Endothelial cell of umbilical vein (primary cell): ENCODE measurements at regions not wholly inside any gene's neighbourhood (a gene's known extent, or its start where the extent isn't known, plus 50 kb on each side); places are given as distances from the start of the nearest gene placed in this dataset.
"Not testable (repeated sequence)": the region's sequence is repeated elsewhere in the genome, so short reads cannot be mapped to it uniquely, and the experiment has no call there.

Experiments
- BruUV-seq: library from RNA; stranded (reverse); fragments of 400-500 nt; replicated peaks from 2 replicates; lab custom pipeline; 2021; lab: Mats Ljungman, UMichigan
- CTCF ChIA-PET: fragments of 300-600, 350-600 bp; sonication (Branson Sonifier 250); formaldehyde crosslinking; loops from one replicate; lab custom pipeline; 2021; ENCODE audit warnings: antibody characterized with exemption, inconsistent platforms; lab: Charles Lee
- POLR2A ChIA-PET: fragments of 300-600, 350-600 bp; sonication (Branson Sonifier 250); formaldehyde crosslinking; loops from one replicate; lab custom pipeline; 2021; ENCODE audit warnings: antibody characterized with exemption, inconsistent platforms; lab: Charles Lee
- DNase-seq: peaks from one replicate; pipeline ENCODE4 v3.0.0-alpha.2; 2011; ENCODE audit warnings: low read depth, low spot score
- FAIRE-seq: peaks from 2 replicates; lab custom pipeline; 2011; peaks lifted over from hg19 to GRCh38; lab: Jason Lieb, UNC
- H2AFZ ChIP-seq: 2 replicates; pipeline ENCODE4 v1.6.0; 2012; ENCODE audit warnings: low read depth, low read length, control low read depth, inconsistent platforms
- H3K27ac ChIP-seq: 2 replicates; pipeline ENCODE4 v1.5.1; 2011; ENCODE audit warnings: low read depth, mild to moderate bottlenecking, control low read depth, low read length, moderate library complexity; ENCODE audit not compliant: insufficient read depth
- H3K27me3 ChIP-seq, 2 experiments: 2 replicates each; pipeline versions ENCODE4 v1.6.0 to v1.6.1; 2011; ENCODE audit warnings: low read length in 2 of 2, mixed read lengths in 1 of 2; ENCODE audit not compliant: control insufficient read depth in 2 of 2, insufficient read depth in 2 of 2
- H3K36me3 ChIP-seq, 2 experiments: 2 replicates in 1 of 2; 3 replicates in 1 of 2; pipeline ENCODE4 v1.5.1; 2011; ENCODE audit warnings: low read length in 2 of 2, mild to moderate bottlenecking in 1 of 2, moderate library complexity in 1 of 2; ENCODE audit not compliant: control insufficient read depth in 2 of 2, insufficient read depth in 2 of 2; ENCODE audit errors: extremely low read depth in 1 of 2
- H3K4me1 ChIP-seq: 3 replicates; pipeline ENCODE4 v1.5.1; 2011; ENCODE audit warnings: mild to moderate bottlenecking, low read length; ENCODE audit not compliant: control insufficient read depth, insufficient read depth; ENCODE audit errors: extremely low read depth
- H3K4me2 ChIP-seq: 2 replicates; pipeline ENCODE4 v1.6.1; 2011; ENCODE audit warnings: low read length, control low read depth, mixed read lengths; ENCODE audit not compliant: insufficient read depth
- H3K4me3 ChIP-seq, 3 experiments: fragments of 200-600 bp in 1 of 3; sonication (generic), shearing (Covaris generic) in 1 of 3; replicated peaks in 1 of 3; 2 replicates each; pipeline ENCODE4 v1.5.1; 2011 to 2016; ENCODE audit warnings: control low read depth in 3 of 3, low read length in 3 of 3, mild to moderate bottlenecking in 2 of 3, inconsistent platforms in 1 of 3, low read depth in 1 of 3, moderate library complexity in 1 of 3; ENCODE audit not compliant: insufficient read depth in 1 of 3
- H3K79me2 ChIP-seq: 2 replicates; pipeline ENCODE4 v1.6.0; 2012; ENCODE audit warnings: low read length, inconsistent platforms; ENCODE audit not compliant: control insufficient read depth, insufficient read depth
- H3K9ac ChIP-seq: replicated peaks from 2 replicates; pipeline ENCODE3; 2011; ENCODE audit warnings: low read length, control low read depth; ENCODE audit not compliant: insufficient read depth; ENCODE audit errors: extremely low read depth
- H3K9me1 ChIP-seq: replicated peaks from 3 replicates; pipeline ENCODE4 v1.6.0; 2011; ENCODE audit warnings: mild to moderate bottlenecking, low read length; ENCODE audit not compliant: control insufficient read depth, insufficient read depth; ENCODE audit errors: extremely low read depth
- H3K9me3 ChIP-seq: replicated peaks from 2 replicates; pipeline ENCODE4 v1.5.1; 2012; ENCODE audit warnings: low read length, inconsistent platforms; ENCODE audit not compliant: control insufficient read depth, insufficient read depth
- H4K20me1 ChIP-seq: replicated peaks from 2 replicates; pipeline ENCODE3; 2011; ENCODE audit warnings: mild to moderate bottlenecking, low read length; ENCODE audit not compliant: control insufficient read depth, insufficient read depth; ENCODE audit errors: extremely low read depth
- EZH2 ChIP-seq: IDR thresholded peaks from 2 replicates; pipeline ENCODE4 v1.6.1; 2012; ENCODE audit warnings: borderline replicate concordance, low read depth, mild to moderate bottlenecking, moderate library complexity, low read length, inconsistent platforms; ENCODE audit not compliant: severe bottlenecking
- FOS ChIP-seq: IDR thresholded peaks from 2 replicates; pipeline ENCODE4 v1.6.1; 2011; ENCODE audit warnings: mild to moderate bottlenecking, low read length, moderate library complexity, borderline replicate concordance; ENCODE audit not compliant: insufficient read depth
- GATA2 ChIP-seq: IDR thresholded peaks from 2 replicates; pipeline ENCODE4 v1.7.0; 2011; ENCODE audit warnings: low read depth, mild to moderate bottlenecking, moderate library complexity, mixed read lengths, low read length; ENCODE audit not compliant: insufficient read length, insufficient read depth
- JUN ChIP-seq: IDR thresholded peaks from 2 replicates; pipeline ENCODE4 v1.6.1; 2011; ENCODE audit warnings: borderline replicate concordance, low read depth; ENCODE audit not compliant: insufficient read length, insufficient read depth
- MAX ChIP-seq: IDR thresholded peaks from 2 replicates; pipeline ENCODE4 v1.6.1; 2011; ENCODE audit not compliant: insufficient read depth, insufficient read length
- POLR2A ChIP-seq: IDR thresholded peaks from 2 replicates; pipeline ENCODE4 v1.6.1; 2012; ENCODE audit warnings: low read depth, mild to moderate bottlenecking, control low read depth, low read length
- POLR2AphosphoS5 ChIP-seq: IDR thresholded peaks from 2 replicates; pipeline ENCODE4 v1.6.1; 2012; ENCODE audit warnings: low read depth, mild to moderate bottlenecking, control low read depth, low read length, moderate library complexity; ENCODE audit not compliant: insufficient read depth
- dilution Hi-C: fragments of 300-500 bp; cut with MboI; formaldehyde crosslinking; loops from one replicate; pipeline ENCODE4 v1.15.0; 2019; ENCODE audit warnings: low sequenced_read_pairs; ENCODE audit not compliant: extremely low pct_ligation_motif_present
- intact Hi-C: fragments of 100-400 bp; cut with micrococcal nuclease; formaldehyde crosslinking; loops from one replicate; pipeline ENCODE4 v1.10.0; 2022

GRCh38 chr1:109852221-109853015 lies 58.2 kb upstream of the CSF1 start:
- H3K9ac ChIP-seq, BruUV-seq, H3K36me3 ChIP-seq, H3K4me3 ChIP-seq, H3K27me3 ChIP-seq, H3K27ac ChIP-seq, H3K79me2 ChIP-seq, H3K4me2 ChIP-seq, dilution Hi-C loops, POLR2A ChIA-PET, H3K9me3 ChIP-seq, H4K20me1 ChIP-seq, H3K9me1 ChIP-seq: not testable (repeated sequence)
- DNase-seq (peak; percentile 68), FAIRE-seq (peak; percentile 88)
- peaks cover 12% of the 10 kb centered on the region for H3K4me1 ChIP-seq
- TF ChIP-seq FOS (peak; percentile 48), JUN (peak; percentile 28), POLR2AphosphoS5 (peak; percentile 19)
- CTCF ChIA-PET: interaction anchor here (1.2 to 1.3 kb wide), 4 partner anchors 14 to 62 kb away, joined by 3 to 4 read pairs (median 4); no protein-coding TSS in a partner anchor
- peak overlapping the region; percentile 78 for H2AFZ ChIP-seq
- intact Hi-C loops: loop anchor here (1.0 kb wide), 1 partner anchor 44 kb away; no protein-coding TSS in a partner anchor

GRCh38 chr1:109850827-109851226 lies 59.8 kb upstream of the CSF1 start:
- Histone ChIP-seq H3K4me3 (no peak overlapping the region), H3K4me1 (peaks cover 12% of the 10 kb centered on the region), H3K36me3 (no peaks in the 10 kb centered on the region), H3K79me2 (no peaks in the 10 kb centered on the region), H3K9ac (no peak overlapping the region), H3K27me3 (no peaks in the 10 kb centered on the region), H4K20me1 (no peaks in the 10 kb centered on the region), H3K4me2 (no peak overlapping the region), H3K27ac (no peak overlapping the region), H3K9me3 (no peaks in the 10 kb centered on the region), H3K9me1 (no peaks in the 10 kb centered on the region), H2AFZ (peak overlapping the region; percentile 75)
- dilution Hi-C loops: no loop called here
- ChIA-PET POLR2A (no interaction called here), CTCF (interaction anchor here (1.0 to 1.7 kb wide), 4 partner anchors 45 to 178 kb away, joined by 3 to 12 read pairs (median 4); partner anchors contain the start of gene AHCYL1)
- FAIRE-seq (no peak), DNase-seq (no peak)
- TF ChIP-seq MAX (no peak), GATA2 (no peak), FOS (peak; percentile 44), POLR2AphosphoS5 (no peak), EZH2 (no peak), POLR2A (no peak)
- BruUV-seq: no TSS peak
- intact Hi-C loops: no loop called here
